ENCODE measurements at regions not wholly inside any gene's neighbourhood (a gene's known extent, or its start where the extent isn't known, plus 50 kb on each side); places are given as distances from the start of the nearest gene placed in this dataset.

DNA sequence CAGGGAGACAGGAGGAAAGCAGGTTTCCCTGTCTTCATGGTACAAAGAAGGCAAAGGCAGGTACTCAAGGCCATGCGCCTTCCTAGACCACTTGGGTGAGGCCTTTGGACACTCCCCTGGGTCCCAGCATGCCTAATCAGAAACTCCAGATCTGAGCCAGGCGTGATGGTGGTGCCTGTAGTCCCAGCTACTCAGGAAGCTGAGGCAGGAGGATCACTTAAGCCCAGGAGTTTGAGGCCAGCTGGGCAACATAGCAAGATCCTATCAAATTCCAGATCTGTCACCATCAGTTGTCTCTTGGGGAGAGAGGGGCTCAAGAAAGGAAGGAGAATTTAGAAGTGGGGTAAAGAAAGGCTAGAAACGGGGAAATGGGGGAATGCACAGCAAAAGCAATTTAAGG, 96.3 kb upstream of the SLC25A33 start:
- TF ChIP-seq, protein P1, sequence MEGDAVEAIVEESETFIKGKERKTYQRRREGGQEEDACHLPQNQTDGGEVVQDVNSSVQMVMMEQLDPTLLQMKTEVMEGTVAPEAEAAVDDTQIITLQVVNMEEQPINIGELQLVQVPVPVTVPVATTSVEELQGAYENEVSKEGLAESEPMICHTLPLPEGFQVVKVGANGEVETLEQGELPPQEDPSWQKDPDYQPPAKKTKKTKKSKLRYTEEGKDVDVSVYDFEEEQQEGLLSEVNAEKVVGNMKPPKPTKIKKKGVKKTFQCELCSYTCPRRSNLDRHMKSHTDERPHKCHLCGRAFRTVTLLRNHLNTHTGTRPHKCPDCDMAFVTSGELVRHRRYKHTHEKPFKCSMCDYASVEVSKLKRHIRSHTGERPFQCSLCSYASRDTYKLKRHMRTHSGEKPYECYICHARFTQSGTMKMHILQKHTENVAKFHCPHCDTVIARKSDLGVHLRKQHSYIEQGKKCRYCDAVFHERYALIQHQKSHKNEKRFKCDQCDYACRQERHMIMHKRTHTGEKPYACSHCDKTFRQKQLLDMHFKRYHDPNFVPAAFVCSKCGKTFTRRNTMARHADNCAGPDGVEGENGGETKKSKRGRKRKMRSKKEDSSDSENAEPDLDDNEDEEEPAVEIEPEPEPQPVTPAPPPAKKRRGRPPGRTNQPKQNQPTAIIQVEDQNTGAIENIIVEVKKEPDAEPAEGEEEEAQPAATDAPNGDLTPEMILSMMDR (IDR thresholded peaks at IDR 0.05), result no peak
- no peak for TF ChIP-seq POLR2A (IDR thresholded peaks at IDR 0.05)

Measured in body of pancreas (tissue), 4 donors.